Upper lobe of left lung (tissue), 6 donors: ENCODE measurements at regions not wholly inside any gene's neighbourhood (a gene's known extent, or its start where the extent isn't known, plus 50 kb on each side); places are given as distances from the start of the nearest gene placed in this dataset.

Source experiments
- ATAC-seq, 2 donors: fragments of 200-7000 bp; cut with Tn5 transposase; one replicate each; pipeline ENCODE4 v1.9.1; 2022; ENCODE audit warnings: mild to moderate bottlenecking in 2 of 2, moderate library complexity in 2 of 2; ENCODE audit not compliant: low FRiP score in 2 of 2
- DNase-seq, 2 donors: peaks; one replicate each; pipeline ENCODE4 v3.0.0-alpha.2; 2019 to 2020
- H3K27ac ChIP-seq, 4 donors: fragments of 200-600 bp; sonication (generic); one replicate each; pipeline ENCODE4 v1.5.1; 2016 to 2019
- H3K27me3 ChIP-seq, 4 donors: fragments of 200-600 bp; sonication (generic); one replicate each; pipeline ENCODE4 v1.5.1; 2017 to 2019
- H3K36me3 ChIP-seq, 4 donors: fragments of 200-600 bp; sonication (generic); one replicate each; pipeline ENCODE4 v1.5.1; 2016 to 2019
- H3K4me1 ChIP-seq, 4 donors: fragments of 200-600 bp; sonication (generic); one replicate each; pipeline ENCODE4 v1.5.1; 2018 to 2019
- H3K4me3 ChIP-seq, 4 donors: fragments of 200-600 bp; sonication (generic); one replicate each; pipeline ENCODE4 v1.5.1; 2017 to 2019; ENCODE audit warnings: mild to moderate bottlenecking in 2 of 4, moderate library complexity in 1 of 4
- H3K9me3 ChIP-seq, 4 donors: fragments of 200-600 bp; sonication (generic); one replicate each; pipeline ENCODE4 v1.5.1; 2018 to 2019
- CTCF ChIP-seq, 6 experiments: fragments of 450-650 bp in 4 of 6; fragments of 200-600 bp in 2 of 6; sonication (generic) in 2 of 6; IDR thresholded peaks; one replicate each; pipeline ENCODE4 v1.5.1; 2016 to 2019; ENCODE audit warnings: antibody characterized with exemption in 6 of 6
- EP300 ChIP-seq, 4 donors: sonication (generic); formaldehyde crosslinking; IDR thresholded peaks; one replicate each; pipeline ENCODE4 v1.5.1; 2017; ENCODE audit warnings: antibody characterized with exemption in 4 of 4, control low read depth in 2 of 4
- POLR2A ChIP-seq, 4 donors: fragments of 450-650 bp; IDR thresholded peaks; one replicate each; pipeline ENCODE4 v1.5.1; 2016 to 2017; ENCODE audit warnings: antibody characterized with exemption in 4 of 4, mild to moderate bottlenecking in 2 of 4
- POLR2AphosphoS5 ChIP-seq, 2 donors: sonication (generic); formaldehyde crosslinking; IDR thresholded peaks; one replicate each; pipeline ENCODE4 v1.5.1; 2017; ENCODE audit warnings: antibody characterized with exemption in 2 of 2
- WGBS, 2 donors: methylation state at CpG; one replicate each; pipeline ENCODE4 v1.1.5; 2017 to 2018; 5-methylcytosine and 5-hydroxymethylcytosine counted together
- donor health status: DM: no; HTN: no; CAD: no; lungs with moderate emphysema.
- donor health status: DM: no; HTN: yes; CAD: no; lungs with severe emphysema.

GRCh38 chr2:22499082-22499839, 885.7 kb upstream of the KLHL29 start:
- no peak overlapping the region for H3K4me3 ChIP-seq
- H3K27ac ChIP-seq, result no peak overlapping the region
- TF ChIP-seq EP300 (IDR thresholded peaks at IDR 0.05) (peak in 1 of 4 donors; percentile 5), CTCF (IDR thresholded peaks at IDR 0.05) (no peak), POLR2A (IDR thresholded peaks at IDR 0.05) (no peak)
- H3K36me3 ChIP-seq, result no peaks in the 10 kb centered on the region
- peak; percentile 49 to 50 for ATAC-seq
- no peaks in the 10 kb centered on the region for H3K9me3 ChIP-seq
- 57 to 82% methylated on average over 4 of the region's 4 CpGs for WGBS, 2 donors
- H3K27me3 ChIP-seq, result no peaks in the 10 kb centered on the region
- H3K4me1 ChIP-seq, result no peaks in the 10 kb centered on the region
- DNase-seq, result no peak

DNA sequence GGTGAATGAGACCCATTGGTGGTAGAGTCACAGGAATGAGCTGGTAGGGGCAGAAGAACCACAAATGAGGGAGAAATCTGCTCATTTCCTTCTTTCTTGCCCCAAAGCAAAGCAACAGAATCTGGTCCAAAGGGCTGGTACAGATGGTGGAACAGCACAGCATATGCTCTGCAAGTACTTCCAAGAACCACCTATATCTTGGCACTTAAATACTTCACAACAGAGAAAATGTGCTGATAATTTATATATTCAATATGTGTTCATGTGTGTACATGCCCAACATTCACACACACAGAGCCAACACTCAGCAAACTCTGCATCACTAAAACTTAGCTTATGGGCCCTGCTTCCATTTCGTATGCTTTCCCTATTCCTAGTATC, 884.4 kb upstream of the KLHL29 start:
- no peak for ATAC-seq
- no peaks in the 10 kb centered on the region for H3K4me1 ChIP-seq
- no peaks in the 10 kb centered on the region for H3K27me3 ChIP-seq
- no peak for TF ChIP-seq CTCF (IDR thresholded peaks at IDR 0.05)
- no peak for TF ChIP-seq POLR2AphosphoS5 (IDR thresholded peaks at IDR 0.05)
- TF ChIP-seq POLR2A (IDR thresholded peaks at IDR 0.05), result no peak
- TF ChIP-seq EP300 (IDR thresholded peaks at IDR 0.05), result no peak
- 79 to 86% methylated on average over 1 of the region's 1 CpG for WGBS, 2 donors
- no peak overlapping the region for H3K4me3 ChIP-seq
- no peaks in the 10 kb centered on the region for H3K36me3 ChIP-seq
- DNase-seq, result no peak
- H3K9me3 ChIP-seq, result no peaks in the 10 kb centered on the region
- H3K27ac ChIP-seq, result no peak overlapping the region

DNA sequence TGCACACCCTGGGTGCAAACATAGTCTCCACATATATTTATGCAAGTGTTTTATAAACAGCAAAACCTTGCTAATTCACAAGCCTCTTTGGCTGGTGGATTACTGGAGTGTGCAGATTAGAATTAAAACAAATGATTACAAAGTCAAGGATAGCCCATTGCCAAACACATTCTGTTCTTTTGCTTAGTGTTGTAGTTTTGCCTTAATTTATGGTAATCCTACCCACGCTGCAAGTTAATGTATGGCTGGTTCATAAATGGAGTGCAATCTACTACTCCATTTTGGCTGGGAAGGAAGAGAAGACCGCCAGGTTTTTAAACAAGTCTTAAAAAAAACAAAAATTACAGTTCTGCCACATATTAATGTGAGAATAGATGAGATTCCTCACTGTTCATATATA, 883.1 kb upstream of the KLHL29 start:
- Histone ChIP-seq H3K27ac (no peak overlapping the region), H3K4me3 (no peak overlapping the region), H3K36me3 (no peaks in the 10 kb centered on the region), H3K4me1 (no peaks in the 10 kb centered on the region), H3K9me3 (no peaks in the 10 kb centered on the region), H3K27me3 (no peaks in the 10 kb centered on the region)
- DNase-seq, result no peak
- ATAC-seq, result no peak
- WGBS, 2 donors, result 77 to 81% methylated on average over 2 of the region's 2 CpGs
- TF ChIP-seq POLR2A (IDR thresholded peaks at IDR 0.05), result no peak
- TF ChIP-seq POLR2AphosphoS5 (IDR thresholded peaks at IDR 0.05), result no peak
- no peak for TF ChIP-seq CTCF (IDR thresholded peaks at IDR 0.05)
- TF ChIP-seq EP300 (IDR thresholded peaks at IDR 0.05), result no peak

- WGBS, 2 donors, result 82 to 88% methylated on average over 4 of the region's 4 CpGs
- Histone ChIP-seq H3K4me1 (no peaks in the 10 kb centered on the region), H3K4me3 (no peak overlapping the region), H3K27ac (no peak overlapping the region), H3K9me3 (no peaks in the 10 kb centered on the region), H3K27me3 (no peaks in the 10 kb centered on the region), H3K36me3 (no peaks in the 10 kb centered on the region)
- DNase-seq (no peak), ATAC-seq (no peak)
- no peak for TF ChIP-seq CTCF (IDR thresholded peaks at IDR 0.05)
- no peak for TF ChIP-seq EP300 (IDR thresholded peaks at IDR 0.05)
- TF ChIP-seq POLR2AphosphoS5 (IDR thresholded peaks at IDR 0.05), result no peak
- no peak for TF ChIP-seq POLR2A (IDR thresholded peaks at IDR 0.05)
Measured at GRCh38 chr2:22513563-22513962, 871.4 kb upstream of the KLHL29 start.

GRCh38 chr2:22517141-22517540, 867.8 kb upstream of the KLHL29 start:
- TF ChIP-seq POLR2AphosphoS5 (IDR thresholded peaks at IDR 0.05), result no peak
- TF ChIP-seq CTCF (IDR thresholded peaks at IDR 0.05), result no peak
- no peak for TF ChIP-seq POLR2A (IDR thresholded peaks at IDR 0.05)
- TF ChIP-seq EP300 (IDR thresholded peaks at IDR 0.05), result no peak
- ATAC-seq (no peak), DNase-seq (no peak)
- no peaks in the 10 kb centered on the region for H3K9me3 ChIP-seq
- H3K27ac ChIP-seq, result no peak overlapping the region
- H3K36me3 ChIP-seq, result no peaks in the 10 kb centered on the region
- 38 to 45% methylated on average over 1 of the region's 1 CpG for WGBS, 2 donors
- no peaks in the 10 kb centered on the region for H3K4me1 ChIP-seq
- H3K27me3 ChIP-seq, result no peaks in the 10 kb centered on the region
- no peak overlapping the region for H3K4me3 ChIP-seq
